ENCODE measurements at regions not wholly inside any gene's neighbourhood (a gene's known extent, or its start where the extent isn't known, plus 50 kb on each side); places are given as distances from the start of the nearest gene placed in this dataset.

- Histone ChIP-seq H3K27ac (no peak overlapping the region), H3K9me3 (no peaks in the 10 kb centered on the region), H3K4me1 (no peaks in the 10 kb centered on the region), H3K4me3 (no peak overlapping the region), H3K27me3 (no peaks in the 10 kb centered on the region), H3K36me3 (replicated peaks in 1 of 2; ENCODE audit: insufficient read depth in 1 of 2, low read depth in 2 of 2) (no peaks in the 10 kb centered on the region)
- no peak for DNase-seq
- WGBS, 2 donors: 62 to 63% methylated on average over 36 to 37 of the region's 37 CpGs
- intact Hi-C loops (cut with DNase I): no loop called here
- TF ChIP-seq POLR2A (IDR thresholded peaks at IDR 0.05) (no peak), CTCF (IDR thresholded peaks at IDR 0.05) (no peak)
- no peak for ATAC-seq
Observed at GRCh38 chr2:393711-394696, 106.1 kb upstream of the ALKAL2 start.

- TF ChIP-seq POLR2A (IDR thresholded peaks at IDR 0.05): no peak
- no peak for TF ChIP-seq CTCF (IDR thresholded peaks at IDR 0.05)
- WGBS, 2 donors: 57 to 89% methylated on average over 8 of the region's 9 CpGs
- Histone ChIP-seq H3K27ac (no peak overlapping the region), H3K36me3 (replicated peaks in 1 of 2; ENCODE audit: insufficient read depth in 1 of 2, low read depth in 2 of 2) (no peaks in the 10 kb centered on the region), H3K9me3 (no peaks in the 10 kb centered on the region), H3K27me3 (no peaks in the 10 kb centered on the region), H3K4me1 (no peaks in the 10 kb centered on the region), H3K4me3 (no peak overlapping the region)
- intact Hi-C loops (cut with DNase I): no loop called here
- no peak for DNase-seq
- no peak for ATAC-seq
Observed at GRCh38 chr2:392926-393280, 105.0 kb upstream of the ALKAL2 start.

GRCh38 chr2:392181-392925 is 104.5 kb upstream of the ALKAL2 start:
- DNase-seq (no peak), ATAC-seq (no peak)
- 65 to 72% methylated on average over 25 to 32 of the region's 32 CpGs for WGBS, 2 donors
- no peaks in the 10 kb centered on the region for H3K4me1 ChIP-seq
- intact Hi-C loops (cut with DNase I): no loop called here
- H3K27ac ChIP-seq: no peak overlapping the region
- no peaks in the 10 kb centered on the region for H3K36me3 ChIP-seq (replicated peaks in 1 of 2; ENCODE audit: insufficient read depth in 1 of 2, low read depth in 2 of 2)
- no peak overlapping the region for H3K4me3 ChIP-seq
- H3K27me3 ChIP-seq: no peaks in the 10 kb centered on the region
- TF ChIP-seq CTCF (IDR thresholded peaks at IDR 0.05) (no peak), POLR2A (IDR thresholded peaks at IDR 0.05) (no peak)
- no peaks in the 10 kb centered on the region for H3K9me3 ChIP-seq

- ATAC-seq (no peak), DNase-seq (no peak)
- H3K9me3 ChIP-seq: no peaks in the 10 kb centered on the region
- H3K27me3 ChIP-seq: no peaks in the 10 kb centered on the region
- WGBS, 2 donors: 53 to 61% methylated on average over 6 of the region's 6 CpGs
- H3K4me1 ChIP-seq: no peaks in the 10 kb centered on the region
- no peak overlapping the region for H3K4me3 ChIP-seq
- no peaks in the 10 kb centered on the region for H3K36me3 ChIP-seq (replicated peaks in 1 of 2; ENCODE audit: insufficient read depth in 1 of 2, low read depth in 2 of 2)
- H3K27ac ChIP-seq: no peak overlapping the region
- intact Hi-C loops (cut with DNase I): no loop called here
- TF ChIP-seq POLR2A (IDR thresholded peaks at IDR 0.05): no peak
- no peak for TF ChIP-seq CTCF (IDR thresholded peaks at IDR 0.05)
Observed at GRCh38 chr2:391696-392095, 103.8 kb upstream of the ALKAL2 start.

Data from body of pancreas (tissue), 4 donors.